ENCODE measurements at regions not wholly inside any gene's neighbourhood (a gene's known extent, or its start where the extent isn't known, plus 50 kb on each side); places are given as distances from the start of the nearest gene placed in this dataset.

DNA sequence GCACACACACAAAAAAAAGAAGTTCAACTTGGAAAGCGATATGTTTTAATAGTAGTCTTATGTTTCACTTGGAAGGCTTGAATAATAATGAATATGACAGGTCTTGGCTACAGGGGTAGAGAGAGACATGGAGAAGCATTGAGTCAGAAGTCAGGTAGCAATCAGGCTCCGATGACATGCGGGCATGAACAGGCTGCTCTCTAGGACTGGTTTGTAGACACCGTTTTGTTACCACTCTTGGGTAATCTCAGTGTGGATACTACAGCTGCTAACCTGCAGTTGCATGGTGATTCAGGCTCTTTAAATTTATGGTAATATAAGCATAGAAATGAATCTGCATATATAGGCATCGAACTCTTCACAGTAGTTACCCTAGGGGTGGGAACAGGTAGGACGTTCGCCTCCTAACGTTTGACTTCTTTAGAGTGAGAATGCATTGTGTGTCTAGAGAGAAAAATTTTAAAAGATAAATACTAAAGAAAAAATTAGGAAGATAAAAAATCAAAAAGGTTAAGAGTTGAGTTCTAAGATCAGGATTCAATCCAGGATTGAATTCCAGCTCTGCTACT lies 241.6 kb upstream of the KBTBD8 start:
- Histone ChIP-seq H3K9ac (ENCODE audit: low read length) (no peak overlapping the region), H2BK120ac (ENCODE audit: insufficient read depth, low read length, poor library complexity) (no peak overlapping the region), H3K79me1 (ENCODE audit: low read length) (no peaks in the 10 kb centered on the region), H2BK12ac (ENCODE audit: low read length) (no peak overlapping the region), H3K79me2 (ENCODE audit: control insufficient read depth, insufficient read depth, low read length, poor library complexity) (no peaks in the 10 kb centered on the region), H2AFZ (ENCODE audit: insufficient read depth, low read length, poor library complexity) (no peak overlapping the region), H3K18ac (ENCODE audit: low read length) (no peak overlapping the region), H3K4me2 (ENCODE audit: low read length) (no peak overlapping the region), H2AK5ac (ENCODE audit: low read length) (no peak overlapping the region), H3K4me3 (ENCODE audit: low read depth, low read length) (no peak overlapping the region), H3K23ac (ENCODE audit: low read length) (no peak overlapping the region), H2BK5ac (ENCODE audit: low read depth, low read length, poor library complexity) (no peak overlapping the region), H3K27me3 (ENCODE audit: insufficient read depth, low read length) (no peaks in the 10 kb centered on the region), H3K27ac (ENCODE audit: low read depth, low read length) (no peak overlapping the region), H3K4ac (ENCODE audit: low read depth, low read length) (no peak overlapping the region), H4K12ac (ENCODE audit: low read depth, low read length) (no peak overlapping the region), H4K8ac (ENCODE audit: low read depth, low read length) (no peak overlapping the region), H3K4me1 (ENCODE audit: control insufficient read depth in 1 of 2, insufficient read depth in 2 of 2, low read length in 2 of 2) (no peaks in the 10 kb centered on the region), H3K9me3 (ENCODE audit: insufficient read depth, low read depth, low read length) (no peaks in the 10 kb centered on the region), H3K36me3 (ENCODE audit: control insufficient read depth in 1 of 2, insufficient read depth in 2 of 2, low read length in 2 of 2) (no peaks in the 10 kb centered on the region), H3K14ac (ENCODE audit: low read length) (no peak overlapping the region), H4K91ac (ENCODE audit: low read depth, low read length) (no peak overlapping the region)
- WGBS (ENCODE audit: extremely low coverage, insufficient coverage, insufficient read length) = no CpG with 5 or more reads among the region's 8 CpGs
- DNase-seq = peak in 1 of 2 donors; percentile 46

DNA sequence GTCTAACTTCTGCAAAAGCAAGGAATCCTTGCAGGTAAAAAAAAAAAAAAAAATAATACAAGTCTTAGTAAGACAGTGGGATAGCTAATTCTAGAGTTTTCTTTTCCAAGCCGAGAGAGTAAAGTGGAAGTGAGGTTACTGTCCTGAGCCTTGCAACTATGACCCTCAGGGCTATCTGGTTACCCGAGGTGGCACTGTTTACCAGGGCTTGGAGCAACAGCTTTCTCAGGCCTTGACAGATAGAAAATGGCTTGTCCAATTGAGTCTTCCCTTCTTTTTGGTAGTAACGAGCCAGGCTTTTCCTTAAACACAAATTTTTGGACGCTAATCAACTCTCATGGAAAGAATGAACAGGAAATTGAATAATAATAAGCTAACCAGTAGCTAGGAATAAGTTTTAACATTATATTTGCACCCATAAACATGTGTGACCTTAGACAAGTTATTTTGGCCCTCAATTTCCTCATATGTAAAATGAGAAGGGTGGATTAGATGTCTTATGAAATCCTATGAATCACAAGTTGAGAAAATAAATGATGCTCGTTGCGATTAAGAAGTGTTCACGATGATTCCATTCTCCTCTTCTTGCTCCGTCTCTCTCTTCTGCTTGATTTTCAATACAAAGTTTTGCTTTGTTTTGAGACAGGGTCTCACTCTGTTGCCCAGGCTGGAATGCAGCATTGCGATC lies 236.9 kb upstream of the KBTBD8 start:
- Histone ChIP-seq H2AFZ (ENCODE audit: insufficient read depth, low read length, poor library complexity) (no peak overlapping the region), H3K27ac (ENCODE audit: low read depth, low read length) (no peak overlapping the region), H3K79me2 (ENCODE audit: control insufficient read depth, insufficient read depth, low read length, poor library complexity) (no peaks in the 10 kb centered on the region), H3K4me1 (ENCODE audit: control insufficient read depth in 1 of 2, insufficient read depth in 2 of 2, low read length in 2 of 2) (no peaks in the 10 kb centered on the region), H4K12ac (ENCODE audit: low read depth, low read length) (no peak overlapping the region), H4K91ac (ENCODE audit: low read depth, low read length) (no peak overlapping the region), H3K23ac (ENCODE audit: low read length) (no peak overlapping the region), H3K9me3 (ENCODE audit: insufficient read depth, low read depth, low read length) (no peaks in the 10 kb centered on the region), H3K14ac (ENCODE audit: low read length) (no peak overlapping the region), H3K27me3 (ENCODE audit: insufficient read depth, low read length) (no peaks in the 10 kb centered on the region), H3K18ac (ENCODE audit: low read length) (no peak overlapping the region), H2BK12ac (ENCODE audit: low read length) (no peak overlapping the region), H3K79me1 (ENCODE audit: low read length) (no peaks in the 10 kb centered on the region), H3K4ac (ENCODE audit: low read depth, low read length) (no peak overlapping the region), H2AK5ac (ENCODE audit: low read length) (no peak overlapping the region), H2BK5ac (ENCODE audit: low read depth, low read length, poor library complexity) (no peak overlapping the region), H3K9ac (ENCODE audit: low read length) (no peak overlapping the region), H4K8ac (ENCODE audit: low read depth, low read length) (no peak overlapping the region), H3K36me3 (ENCODE audit: control insufficient read depth in 1 of 2, insufficient read depth in 2 of 2, low read length in 2 of 2) (no peaks in the 10 kb centered on the region), H2BK120ac (ENCODE audit: insufficient read depth, low read length, poor library complexity) (no peak overlapping the region), H3K4me3 (ENCODE audit: low read depth, low read length) (no peak overlapping the region), H3K4me2 (ENCODE audit: low read length) (no peak overlapping the region)
- DNase-seq = no peak
- no CpG with 5 or more reads among the region's 9 CpGs for WGBS (ENCODE audit: extremely low coverage, insufficient coverage, insufficient read length)

DNA sequence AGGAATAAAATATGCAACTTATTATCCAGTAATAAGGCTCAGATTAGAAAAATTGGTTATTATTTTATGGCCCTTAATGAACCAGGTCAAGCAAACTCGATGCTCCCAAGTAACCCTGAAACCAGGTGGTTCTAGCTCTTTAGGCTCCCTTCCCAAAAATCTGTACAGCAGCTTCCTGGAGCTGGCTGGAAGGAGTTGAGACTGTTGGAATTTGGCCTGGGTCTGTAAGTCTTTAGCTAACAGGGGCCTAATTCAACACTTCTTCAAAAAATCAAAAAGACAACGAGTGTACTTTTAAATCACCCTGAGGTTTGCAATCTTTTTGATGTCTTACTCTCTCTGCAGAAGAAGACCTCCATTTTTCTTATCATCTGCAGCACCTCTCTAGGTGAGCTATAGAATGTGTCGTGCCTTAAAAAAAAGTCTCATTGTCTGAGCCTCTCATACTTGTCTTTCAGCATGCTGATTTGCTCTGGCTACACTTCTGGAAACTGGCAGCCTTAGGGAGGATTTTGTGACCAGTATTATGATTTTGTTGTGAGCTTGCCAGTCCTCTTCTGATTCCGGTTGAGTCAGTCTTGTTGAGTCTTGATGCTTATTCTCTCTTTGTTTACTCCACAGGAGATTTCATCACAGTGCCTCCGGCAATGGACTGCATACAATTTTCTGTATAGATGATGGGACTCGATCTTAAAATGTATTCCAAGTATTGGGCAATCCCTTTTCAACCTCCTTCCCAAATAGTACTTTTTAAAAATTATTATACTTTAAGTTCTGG lies 235.0 kb upstream of the KBTBD8 start:
- Histone ChIP-seq H3K4ac (ENCODE audit: low read depth, low read length) (no peak overlapping the region), H3K79me1 (ENCODE audit: low read length) (no peaks in the 10 kb centered on the region), H4K12ac (ENCODE audit: low read depth, low read length) (no peak overlapping the region), H3K18ac (ENCODE audit: low read length) (no peak overlapping the region), H2AK5ac (ENCODE audit: low read length) (no peak overlapping the region), H3K9ac (ENCODE audit: low read length) (no peak overlapping the region), H3K4me1 (ENCODE audit: control insufficient read depth in 1 of 2, insufficient read depth in 2 of 2, low read length in 2 of 2) (no peaks in the 10 kb centered on the region), H2BK12ac (ENCODE audit: low read length) (no peak overlapping the region), H4K91ac (ENCODE audit: low read depth, low read length) (no peak overlapping the region), H2BK120ac (ENCODE audit: insufficient read depth, low read length, poor library complexity) (no peak overlapping the region), H3K4me3 (ENCODE audit: low read depth, low read length) (no peak overlapping the region), H3K36me3 (ENCODE audit: control insufficient read depth in 1 of 2, insufficient read depth in 2 of 2, low read length in 2 of 2) (no peaks in the 10 kb centered on the region), H3K14ac (ENCODE audit: low read length) (no peak overlapping the region), H3K9me3 (ENCODE audit: insufficient read depth, low read depth, low read length) (no peaks in the 10 kb centered on the region), H2AFZ (ENCODE audit: insufficient read depth, low read length, poor library complexity) (no peak overlapping the region), H3K27ac (ENCODE audit: low read depth, low read length) (no peak overlapping the region), H3K23ac (ENCODE audit: low read length) (no peak overlapping the region), H3K4me2 (ENCODE audit: low read length) (no peak overlapping the region), H2BK5ac (ENCODE audit: low read depth, low read length, poor library complexity) (no peak overlapping the region), H3K27me3 (ENCODE audit: insufficient read depth, low read length) (no peaks in the 10 kb centered on the region), H4K8ac (ENCODE audit: low read depth, low read length) (no peak overlapping the region), H3K79me2 (ENCODE audit: control insufficient read depth, insufficient read depth, low read length, poor library complexity) (no peaks in the 10 kb centered on the region)
- peak; percentile 53 to 91 for DNase-seq
- WGBS (ENCODE audit: extremely low coverage, insufficient coverage, insufficient read length) = no CpG with 5 or more reads among the region's 6 CpGs

DNA sequence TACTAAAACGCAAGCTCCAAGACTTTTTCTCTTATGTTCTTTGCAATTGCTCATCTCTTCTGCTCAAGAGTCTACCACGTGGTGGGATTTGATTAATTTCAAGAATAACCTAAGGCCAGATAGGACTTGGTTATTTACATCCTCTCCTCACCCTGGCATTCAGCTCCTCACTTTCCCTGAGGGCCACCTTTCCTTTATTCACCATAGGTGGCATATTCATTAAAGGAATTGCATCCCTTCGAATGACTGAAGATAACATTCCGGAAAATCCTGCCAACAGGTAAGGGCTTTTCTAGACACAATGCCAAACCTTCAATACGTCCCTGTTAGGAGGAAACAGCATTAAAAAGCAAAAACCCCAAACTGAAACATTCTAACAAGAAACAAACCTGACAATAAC lies 220.0 kb upstream of the KBTBD8 start:
- Histone ChIP-seq H3K9ac (ENCODE audit: low read length) (no peak overlapping the region), H4K12ac (ENCODE audit: low read depth, low read length) (no peak overlapping the region), H3K79me2 (ENCODE audit: control insufficient read depth, insufficient read depth, low read length, poor library complexity) (no peaks in the 10 kb centered on the region), H3K4ac (ENCODE audit: low read depth, low read length) (no peak overlapping the region), H3K4me3 (ENCODE audit: low read depth, low read length) (no peak overlapping the region), H3K14ac (ENCODE audit: low read length) (no peak overlapping the region), H3K18ac (ENCODE audit: low read length) (no peak overlapping the region), H3K4me2 (ENCODE audit: low read length) (no peak overlapping the region), H3K36me3 (ENCODE audit: control insufficient read depth in 1 of 2, insufficient read depth in 2 of 2, low read length in 2 of 2) (no peaks in the 10 kb centered on the region), H4K8ac (ENCODE audit: low read depth, low read length) (no peak overlapping the region), H3K23ac (ENCODE audit: low read length) (no peak overlapping the region), H3K27me3 (ENCODE audit: insufficient read depth, low read length) (no peaks in the 10 kb centered on the region), H3K79me1 (ENCODE audit: low read length) (no peaks in the 10 kb centered on the region), H3K27ac (ENCODE audit: low read depth, low read length) (no peak overlapping the region), H3K9me3 (ENCODE audit: insufficient read depth, low read depth, low read length) (no peaks in the 10 kb centered on the region), H2BK12ac (ENCODE audit: low read length) (no peak overlapping the region), H2BK5ac (ENCODE audit: low read depth, low read length, poor library complexity) (no peak overlapping the region), H4K91ac (ENCODE audit: low read depth, low read length) (no peak overlapping the region), H2AFZ (ENCODE audit: insufficient read depth, low read length, poor library complexity) (no peak overlapping the region), H2AK5ac (ENCODE audit: low read length) (no peak overlapping the region), H2BK120ac (ENCODE audit: insufficient read depth, low read length, poor library complexity) (no peak overlapping the region), H3K4me1 (ENCODE audit: control insufficient read depth in 1 of 2, insufficient read depth in 2 of 2, low read length in 2 of 2) (no peaks in the 10 kb centered on the region)
- no peak for DNase-seq
- WGBS (ENCODE audit: extremely low coverage, insufficient coverage, insufficient read length) = no CpG with 5 or more reads among the region's 5 CpGs
